Endothelial cell (in vitro differentiated cells): ENCODE measurements at regions not wholly inside any gene's neighbourhood (a gene's known extent, or its start where the extent isn't known, plus 50 kb on each side); places are given as distances from the start of the nearest gene placed in this dataset.

ENCODE experiments used
- DNase-seq: peaks from one replicate; pipeline ENCODE4 v3.0.0; 2021; ENCODE audit warnings: low spot score
- H3K27ac Mint-ChIP-seq: one replicate; pipeline ENCODE4 v1.8.0; 2021; ENCODE audit warnings: mixed read lengths, inconsistent platforms; ENCODE audit not compliant: unreplicated experiment
- H3K27me3 Mint-ChIP-seq: one replicate; pipeline ENCODE4 v1.8.0; 2021; ENCODE audit warnings: mild to moderate bottlenecking, moderate library complexity, mixed read lengths, inconsistent platforms; ENCODE audit not compliant: unreplicated experiment
- H3K36me3 Mint-ChIP-seq: one replicate; pipeline ENCODE4 v1.8.0; 2021; ENCODE audit warnings: mild to moderate bottlenecking, low read depth, mixed read lengths, inconsistent platforms; ENCODE audit not compliant: unreplicated experiment
- H3K4me1 Mint-ChIP-seq: one replicate; pipeline ENCODE4 v1.8.0; 2021; ENCODE audit warnings: mild to moderate bottlenecking, mixed read lengths, inconsistent platforms; ENCODE audit not compliant: unreplicated experiment
- H3K4me3 Mint-ChIP-seq: one replicate; pipeline ENCODE4 v1.8.0; 2021; ENCODE audit warnings: mild to moderate bottlenecking, mixed read lengths, inconsistent platforms; ENCODE audit not compliant: unreplicated experiment
- H3K9me3 Mint-ChIP-seq: one replicate; pipeline ENCODE4 v1.8.0; 2021; ENCODE audit warnings: mixed read lengths, inconsistent platforms; ENCODE audit not compliant: unreplicated experiment
- CTCF ChIP-seq: fragments of 200-600 bp; sonication (generic); IDR thresholded peaks from one replicate; pipeline ENCODE4 v1.5.0; 2021; ENCODE audit warnings: antibody characterized with exemption; ENCODE audit not compliant: unreplicated experiment

GRCh38 chr6:2465336-2465735 is 219.9 kb upstream of the GMDS start:
- no peak for DNase-seq
- Mint-ChIP-seq H3K4me3 (no peak overlapping the region), H3K36me3 (no peaks in the 10 kb centered on the region), H3K27me3 (peaks cover 1% of the 10 kb centered on the region), H3K9me3 (no peaks in the 10 kb centered on the region), H3K4me1 (peaks cover 16% of the 10 kb centered on the region), H3K27ac (no peak overlapping the region)
- TF ChIP-seq CTCF = no peak

GRCh38 chr6:2464641-2465040 is 219.2 kb upstream of the GMDS start:
- Mint-ChIP-seq H3K4me1 (peaks cover 10% of the 10 kb centered on the region), H3K27me3 (peaks cover 1% of the 10 kb centered on the region), H3K27ac (no peak overlapping the region), H3K9me3 (no peaks in the 10 kb centered on the region), H3K36me3 (no peaks in the 10 kb centered on the region), H3K4me3 (no peak overlapping the region)
- no peak for DNase-seq
- no peak for TF ChIP-seq CTCF

- no peak for DNase-seq
- H3K36me3 Mint-ChIP-seq = no peaks in the 10 kb centered on the region
- H3K27me3 Mint-ChIP-seq = peaks cover 1% of the 10 kb centered on the region
- TF ChIP-seq CTCF = no peak
- peaks cover 1% of the 10 kb centered on the region for H3K4me1 Mint-ChIP-seq
- no peaks in the 10 kb centered on the region for H3K9me3 Mint-ChIP-seq
- no peak overlapping the region for H3K27ac Mint-ChIP-seq
- H3K4me3 Mint-ChIP-seq = no peak overlapping the region
Observed at GRCh38 chr6:2462831-2463230, 217.4 kb upstream of the GMDS start.

GRCh38 chr6:2460216-2460745 is 214.9 kb upstream of the GMDS start:
- Mint-ChIP-seq H3K27me3 (peaks cover 3% of the 10 kb centered on the region), H3K9me3 (no peaks in the 10 kb centered on the region), H3K4me1 (no peaks in the 10 kb centered on the region), H3K4me3 (no peak overlapping the region), H3K27ac (no peak overlapping the region), H3K36me3 (no peaks in the 10 kb centered on the region)
- no peak for TF ChIP-seq CTCF
- DNase-seq = no peak

GRCh38 chr6:2454180-2454579 is 208.8 kb upstream of the GMDS start:
- no peak overlapping the region for H3K27ac Mint-ChIP-seq
- DNase-seq = no peak
- no peak for TF ChIP-seq CTCF
- no peaks in the 10 kb centered on the region for H3K36me3 Mint-ChIP-seq
- H3K4me1 Mint-ChIP-seq = peaks cover 3% of the 10 kb centered on the region
- peaks cover 2% of the 10 kb centered on the region for H3K27me3 Mint-ChIP-seq
- no peak overlapping the region for H3K4me3 Mint-ChIP-seq
- H3K9me3 Mint-ChIP-seq = no peaks in the 10 kb centered on the region
